ENCODE measurements at regions not wholly inside any gene's neighbourhood (a gene's known extent, or its start where the extent isn't known, plus 50 kb on each side); places are given as distances from the start of the nearest gene placed in this dataset.

DNA sequence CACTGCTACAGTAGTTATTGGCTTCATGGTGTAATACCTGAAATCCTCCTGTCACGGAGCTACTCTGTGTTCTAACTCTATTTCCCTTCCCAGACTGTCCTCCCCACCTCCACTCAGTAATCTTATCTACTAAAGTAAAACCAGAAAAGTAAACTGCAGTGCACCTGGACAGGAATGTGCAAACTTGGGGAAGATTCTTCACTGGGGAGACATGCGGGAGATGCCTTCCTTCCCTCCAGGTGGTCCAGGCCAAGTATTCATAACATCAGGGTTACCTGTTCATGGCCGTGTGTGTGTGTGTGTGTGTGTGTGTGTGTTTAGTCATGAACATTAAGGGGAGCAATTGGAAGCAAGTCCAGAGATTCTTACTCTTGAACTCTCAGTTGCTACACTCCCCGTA is 84.1 kb downstream of the IFNG start:
- Histone ChIP-seq H3T11ph (ENCODE audit: low read length) (no peak overlapping the region), H3K23ac (ENCODE audit: insufficient read length, low read depth, low read length) (no peak overlapping the region), H2BK20ac (ENCODE audit: low read depth, low read length, poor library complexity, severe bottlenecking) (no peak overlapping the region), H3K79me2 (ENCODE audit: insufficient read depth, low read length) (no peaks in the 10 kb centered on the region), H2BK12ac (ENCODE audit: insufficient read length, low read depth, low read length) (no peak overlapping the region), H3K4me2 (ENCODE audit: insufficient read depth, insufficient read length, low read length) (no peak overlapping the region), H3K23me2 (ENCODE audit: insufficient read length, low read depth, low read length, poor library complexity, severe bottlenecking) (no peaks in the 10 kb centered on the region), H3K27ac (ENCODE audit: insufficient read length, low read depth, low read length) (no peak overlapping the region), H3K79me1 (ENCODE audit: insufficient read depth, low read depth, low read length, poor library complexity, severe bottlenecking) (no peaks in the 10 kb centered on the region), H3K56ac (ENCODE audit: insufficient read length, low read depth, low read length) (no peak overlapping the region), H2BK120ac (ENCODE audit: low read depth, low read length, poor library complexity, severe bottlenecking) (no peak overlapping the region), H2AFZ (ENCODE audit: low read length) (no peak overlapping the region), H2BK15ac (ENCODE audit: low read depth, low read length) (no peak overlapping the region), H4K8ac (replicated peaks; ENCODE audit: insufficient read length, low read depth, low read length) (no peak overlapping the region), H3K27me3 (ENCODE audit: insufficient read depth, low read length) (no peaks in the 10 kb centered on the region; the same call in 1 of the 2 replicates), H4K5ac (ENCODE audit: insufficient read length, low read depth, low read length) (no peak overlapping the region), H4K20me1 (ENCODE audit: control insufficient read depth, insufficient read depth, insufficient read length) (no peaks in the 10 kb centered on the region), H3K9me3 (ENCODE audit: control insufficient read depth, low read depth, low read length) (no peaks in the 10 kb centered on the region), H3K14ac (ENCODE audit: insufficient read depth, low read length) (no peak overlapping the region), H3K18ac (ENCODE audit: insufficient read length, low read depth, low read length) (no peak overlapping the region), H2BK5ac (ENCODE audit: insufficient read length, low read length) (no peak overlapping the region), H4K91ac (ENCODE audit: insufficient read length, low read depth, low read length) (no peak overlapping the region), H3K4me1 (ENCODE audit: insufficient read depth, low read length) (no peaks in the 10 kb centered on the region), H3K4ac (ENCODE audit: low read depth, low read length) (no peak overlapping the region), H3K9ac (ENCODE audit: extremely low read depth, insufficient read length, low read length) (no peak overlapping the region), H2AK5ac (ENCODE audit: insufficient read length, low read length) (no peak overlapping the region)
- no peaks in the 10 kb centered on the region for H3K9me3 Mint-ChIP-seq
- H3K4me3 Mint-ChIP-seq: no peak overlapping the region
- no peaks in the 10 kb centered on the region; the same call in 1 of the 2 replicates for H3K27me3 Mint-ChIP-seq (ENCODE audit: low read depth)
- no peak for DNase-seq
- H3K4me1 Mint-ChIP-seq: peaks cover 11% of the 10 kb centered on the region in 2 experiments
- no peak for TF ChIP-seq CTCF (conservative IDR thresholded peaks at IDR 0.05)
- H3K36me3 Mint-ChIP-seq (ENCODE audit: insufficient read depth in 1 of 3, low read depth in 3 of 3): no peaks in the 10 kb centered on the region; a peak in 1 of 7 replicates
- no peak overlapping the region for H3K27ac Mint-ChIP-seq
- WGBS (ENCODE audit: extremely low coverage, insufficient read length, low lambda C conversion rate): no CpG with 5 or more reads among the region's 4 CpGs
